ENCODE measurements at regions not wholly inside any gene's neighbourhood (a gene's known extent, or its start where the extent isn't known, plus 50 kb on each side); places are given as distances from the start of the nearest gene placed in this dataset.

DNA sequence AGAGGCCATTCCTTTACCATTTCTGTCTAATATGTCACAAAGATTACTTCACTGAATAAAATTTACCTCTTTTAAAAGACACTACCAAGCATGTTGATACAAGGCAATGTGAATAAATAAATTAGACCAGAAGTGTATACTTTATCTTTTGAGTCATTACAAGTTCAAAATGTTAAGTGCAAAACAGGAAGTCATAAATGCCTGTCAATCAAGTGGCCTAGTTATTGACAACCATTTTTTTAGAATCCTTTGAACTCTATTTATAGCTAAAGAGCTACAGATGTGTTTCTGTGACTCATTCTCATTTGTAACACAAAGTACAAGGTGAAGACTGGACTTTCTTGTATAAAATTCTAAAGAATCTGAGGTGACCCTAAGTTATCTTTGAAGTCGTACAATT is 602.7 kb upstream of the SEMA6A start:
- Histone ChIP-seq H3K9me3 (replicated peaks; ENCODE audit: control insufficient read depth, insufficient read depth, low read length) (no peaks in the 10 kb centered on the region), H3K36me3 (ENCODE audit: control insufficient read depth in 2 of 2, extremely low read depth in 1 of 2, insufficient read depth in 2 of 2, low read length in 2 of 2) (no peaks in the 10 kb centered on the region), H3K4me1 (ENCODE audit: control insufficient read depth, extremely low read depth, insufficient read depth, low read length) (no peaks in the 10 kb centered on the region), H3K27me3 (ENCODE audit: control insufficient read depth in 2 of 2, insufficient read depth in 2 of 2, low read length in 2 of 2) (no peaks in the 10 kb centered on the region), H3K9ac (replicated peaks; ENCODE audit: extremely low read depth, insufficient read depth, low read length) (no peak overlapping the region), H4K20me1 (replicated peaks; ENCODE audit: control insufficient read depth, extremely low read depth, insufficient read depth, low read length) (no peaks in the 10 kb centered on the region), H3K27ac (ENCODE audit: insufficient read depth, low read depth, low read length) (no peak overlapping the region), H2AFZ (ENCODE audit: low read depth, low read length) (no peak overlapping the region), H3K4me2 (ENCODE audit: insufficient read depth, low read length) (no peak overlapping the region), H3K79me2 (ENCODE audit: control insufficient read depth, insufficient read depth, low read length) (no peaks in the 10 kb centered on the region), H3K4me3 (replicated peaks in 1 of 3; ENCODE audit: insufficient read depth in 1 of 3, low read depth in 1 of 3, low read length in 3 of 3) (no peak overlapping the region), H3K9me1 (replicated peaks; ENCODE audit: control insufficient read depth, extremely low read depth, insufficient read depth, low read length) (no peaks in the 10 kb centered on the region)
- DNase-seq (ENCODE audit: low read depth, low spot score) (no peak), FAIRE-seq (no peak)
- dilution Hi-C loops (cut with MboI; ENCODE audit: extremely low pct_ligation_motif_present, low sequenced_read_pairs), result no loop called here
- ChIA-PET POLR2A (no interaction called here), CTCF (no interaction called here)
- TF ChIP-seq GATA2 (IDR thresholded peaks at IDR 0.05; ENCODE audit: insufficient read depth, insufficient read length, low read depth, low read length) (no peak), JUN (IDR thresholded peaks at IDR 0.05; ENCODE audit: borderline replicate concordance, insufficient read depth, insufficient read length, low read depth) (no peak), POLR2AphosphoS5 (IDR thresholded peaks at IDR 0.05; ENCODE audit: insufficient read depth, low read depth, low read length) (no peak), EZH2 (IDR thresholded peaks at IDR 0.05; ENCODE audit: borderline replicate concordance, low read depth, low read length, severe bottlenecking) (no peak), MAX (IDR thresholded peaks at IDR 0.05; ENCODE audit: insufficient read depth, insufficient read length) (no peak), MYC (IDR thresholded peaks at IDR 0.05; ENCODE audit: low read depth, low read length) (no peak), CTCF (IDR thresholded peaks at IDR 0.05; ENCODE audit: extremely low read depth in 1 of 2, insufficient read depth in 1 of 2, low read depth in 1 of 2, low read length in 2 of 2) (no peak), POLR2A (IDR thresholded peaks at IDR 0.05; ENCODE audit: low read depth, low read length) (no peak), FOS (IDR thresholded peaks at IDR 0.05; ENCODE audit: borderline replicate concordance, insufficient read depth, low read length) (no peak)
- BruUV-seq (replicated peaks), result no TSS peak
- intact Hi-C loops (cut with micrococcal nuclease), result no loop called here
